ENCODE measurements at regions not wholly inside any gene's neighbourhood (a gene's known extent, or its start where the extent isn't known, plus 50 kb on each side); places are given as distances from the start of the nearest gene placed in this dataset.

GRCh38 chr22:34508797-34509196 is 557.2 kb upstream of the ISX start:
- no peak overlapping the region for H3K27ac ChIP-seq (ENCODE audit: low read depth in 1 of 2, low read length in 2 of 2)
- H3K9me3 ChIP-seq (ENCODE audit: control insufficient read depth in 4 of 4, low read length in 3 of 4) = no peaks in the 10 kb centered on the region
- peaks cover 0 to 3% (median under 1%) of the 10 kb centered on the region in 4 donors for H3K27me3 ChIP-seq (ENCODE audit: control insufficient read depth in 4 of 4, insufficient read depth in 4 of 4, low read length in 3 of 4)
- WGBS = 55% methylated on average over 6 of the region's 6 CpGs
- H3K9ac ChIP-seq (ENCODE audit: low read depth in 1 of 2, low read length in 2 of 2) = no peak overlapping the region
- DNase-seq (ENCODE audit: low spot score) = no peak
- TF ChIP-seq NR2F2 (IDR thresholded peaks at IDR 0.05) (no peak), GABPA (IDR thresholded peaks at IDR 0.05 in 1 of 2, conservative IDR thresholded peaks at IDR 0.05 in 1 of 2) (no peak), RAD21 (IDR thresholded peaks at IDR 0.05) (no peak), TAF1 (conservative IDR thresholded peaks at IDR 0.05) (no peak), FOXA2 (IDR thresholded peaks at IDR 0.05) (no peak), HNF4G (IDR thresholded peaks at IDR 0.05) (no peak), RXRA (IDR thresholded peaks at IDR 0.05) (no peak), EGR1 (IDR thresholded peaks at IDR 0.05; ENCODE audit: low read depth in 2 of 2) (no peak), REST (IDR thresholded peaks at IDR 0.05) (no peak), MAX (IDR thresholded peaks at IDR 0.05) (no peak)
- no peaks in the 10 kb centered on the region for H3K4me1 ChIP-seq (ENCODE audit: control insufficient read depth in 4 of 4, insufficient read depth in 4 of 4, low read length in 3 of 4)
- H3K36me3 ChIP-seq (ENCODE audit: control insufficient read depth in 4 of 4, insufficient read depth in 3 of 4, low read depth in 1 of 4, low read length in 3 of 4) = no peaks in the 10 kb centered on the region
- no peak overlapping the region for H3K4me3 ChIP-seq (ENCODE audit: low read depth in 1 of 3, low read length in 3 of 3)

GRCh38 chr22:34526681-34527080 is 539.3 kb upstream of the ISX start:
- Histone ChIP-seq H3K9ac (ENCODE audit: low read depth in 1 of 2, low read length in 2 of 2) (no peak overlapping the region), H3K27me3 (ENCODE audit: control insufficient read depth in 4 of 4, insufficient read depth in 4 of 4, low read length in 3 of 4) (peaks cover 0 to 10% (median 2%) of the 10 kb centered on the region in 4 donors), H3K9me3 (ENCODE audit: control insufficient read depth in 4 of 4, low read length in 3 of 4) (no peaks in the 10 kb centered on the region), H3K27ac (ENCODE audit: low read depth in 1 of 2, low read length in 2 of 2) (no peak overlapping the region), H3K4me3 (ENCODE audit: low read depth in 1 of 3, low read length in 3 of 3) (no peak overlapping the region), H3K36me3 (ENCODE audit: control insufficient read depth in 4 of 4, insufficient read depth in 3 of 4, low read depth in 1 of 4, low read length in 3 of 4) (no peaks in the 10 kb centered on the region), H3K4me1 (ENCODE audit: control insufficient read depth in 4 of 4, insufficient read depth in 4 of 4, low read length in 3 of 4) (no peaks in the 10 kb centered on the region)
- TF ChIP-seq YY1 (IDR thresholded peaks at IDR 0.05) = no peak
- no peak for TF ChIP-seq ATF3 (IDR thresholded peaks at IDR 0.05)
- no peak for TF ChIP-seq TAF1 (conservative IDR thresholded peaks at IDR 0.05)
- TF ChIP-seq MAX (IDR thresholded peaks at IDR 0.05) = no peak
- TF ChIP-seq ZBTB33 (IDR thresholded peaks at IDR 0.05) = no peak
- no peak for TF ChIP-seq REST (IDR thresholded peaks at IDR 0.05)
- no peak for TF ChIP-seq HNF4G (IDR thresholded peaks at IDR 0.05)
- TF ChIP-seq CTCF (IDR thresholded peaks at IDR 0.05; ENCODE audit: low read depth, low read length, missing input control) = no peak
- TF ChIP-seq NR2F2 (IDR thresholded peaks at IDR 0.05) = no peak
- TF ChIP-seq GABPA (IDR thresholded peaks at IDR 0.05 in 1 of 2, conservative IDR thresholded peaks at IDR 0.05 in 1 of 2) = no peak
- TF ChIP-seq HNF4A (conservative IDR thresholded peaks at IDR 0.05) = no peak
- TF ChIP-seq SP1 (IDR thresholded peaks at IDR 0.05) = no peak
- no peak for DNase-seq (ENCODE audit: low spot score)
- 84% methylated on average over 2 of the region's 2 CpGs for WGBS
